ENCODE measurements at regions not wholly inside any gene's neighbourhood (a gene's known extent, or its start where the extent isn't known, plus 50 kb on each side); places are given as distances from the start of the nearest gene placed in this dataset.

DNA sequence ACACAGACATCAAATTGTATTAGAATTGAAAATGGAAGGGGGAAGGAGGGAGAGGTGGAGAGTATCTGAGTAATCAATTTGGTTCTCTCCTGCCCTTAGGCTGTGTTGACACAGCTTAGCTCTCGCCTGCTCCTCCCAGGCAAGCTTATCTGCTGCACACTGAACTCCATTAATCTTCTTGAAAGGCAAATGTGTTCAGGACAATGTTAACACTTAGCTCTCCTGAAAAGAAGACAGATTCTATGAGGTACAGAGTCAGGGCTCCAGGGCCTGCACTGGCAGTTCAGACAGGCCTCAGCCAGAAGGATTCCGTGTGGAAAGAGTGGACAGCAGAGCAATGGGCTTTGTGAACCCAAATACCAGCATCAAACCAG is 430.0 kb upstream of the TNP1 start:
- Histone ChIP-seq H3K9ac (ENCODE audit: insufficient read depth, low read depth, low read length) (no peak overlapping the region), H3K9me3 (ENCODE audit: low read length) (no peaks in the 10 kb centered on the region), H2AFZ (ENCODE audit: low read length) (no peak overlapping the region), H3K4me2 (ENCODE audit: low read depth, low read length) (no peak overlapping the region), H3K4me3 (replicated peaks in 1 of 3; ENCODE audit: insufficient read depth in 1 of 3, low read depth in 2 of 3, low read length in 3 of 3) (no peak overlapping the region), H4K20me1 (ENCODE audit: insufficient read depth, low read length) (no peaks in the 10 kb centered on the region), H3K79me2 (ENCODE audit: insufficient read depth, low read length) (no peaks in the 10 kb centered on the region), H3K4me1 (ENCODE audit: insufficient read depth, low read length) (no peaks in the 10 kb centered on the region), H3K27ac (ENCODE audit: extremely low read length, insufficient read depth, low read length) (no peak overlapping the region), H3K36me3 (replicated peaks in 1 of 2; ENCODE audit: control insufficient read depth in 1 of 2, insufficient read depth in 2 of 2, low read length in 2 of 2) (no peaks in the 10 kb centered on the region), H3K27me3 (ENCODE audit: control insufficient read depth in 1 of 2, insufficient read depth in 2 of 2, low read length in 2 of 2) (peaks cover 0 to 3% of the 10 kb centered on the region in 2 experiments; a peak in 1 of 5 replicates)
- intact Hi-C loops (cut with micrococcal nuclease; ENCODE audit: unreplicated experiment) (no loop called here), in situ Hi-C loops (cut with HindIII; ENCODE audit: extremely low pct_ligation_motif_present, low pct_unique_long_range_greater_than_20kb) (no loop called here)
- ATAC-seq: peak; percentile 79
- TF ChIP-seq, protein P1, sequence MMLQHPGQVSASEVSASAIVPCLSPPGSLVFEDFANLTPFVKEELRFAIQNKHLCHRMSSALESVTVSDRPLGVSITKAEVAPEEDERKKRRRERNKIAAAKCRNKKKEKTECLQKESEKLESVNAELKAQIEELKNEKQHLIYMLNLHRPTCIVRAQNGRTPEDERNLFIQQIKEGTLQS (CRISPR knock-in tag; IDR thresholded peaks at IDR 0.05): no peak
- TF ChIP-seq, protein P2, sequence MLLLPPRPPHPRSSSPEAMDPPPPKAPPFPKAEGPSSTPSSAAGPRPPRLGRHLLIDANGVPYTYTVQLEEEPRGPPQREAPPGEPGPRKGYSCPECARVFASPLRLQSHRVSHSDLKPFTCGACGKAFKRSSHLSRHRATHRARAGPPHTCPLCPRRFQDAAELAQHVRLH (CRISPR knock-in tag; IDR thresholded peaks at IDR 0.05; ENCODE audit: borderline replicate concordance, low read depth): no peak
- no peak for TF ChIP-seq ZNF615 (CRISPR knock-in tag; IDR thresholded peaks at IDR 0.05; ENCODE audit: borderline replicate concordance)
- no peak for TF ChIP-seq NFE2L1 (CRISPR knock-in tag; IDR thresholded peaks at IDR 0.05; ENCODE audit: borderline replicate concordance)
- TF ChIP-seq ZNF510 (CRISPR knock-in tag; IDR thresholded peaks at IDR 0.05; ENCODE audit: low read depth): no peak
- no peak for TF ChIP-seq SRY (CRISPR knock-in tag; IDR thresholded peaks at IDR 0.05)
- TF ChIP-seq ATF1 (CRISPR knock-in tag; IDR thresholded peaks at IDR 0.05): 0 out of 2 replicates have a peak, but pooled peaks have one; percentile 17
- TF ChIP-seq ZNF781 (CRISPR knock-in tag; IDR thresholded peaks at IDR 0.05; ENCODE audit: borderline replicate concordance, not compliant biosample characterization): no peak
- TF ChIP-seq KAT2B (IDR thresholded peaks at IDR 0.05; ENCODE audit: borderline replicate concordance, low read depth, low read length): no peak
- no peak for TF ChIP-seq FOXA1 (IDR thresholded peaks at IDR 0.05)
- TF ChIP-seq FOXA1 (CRISPR knock-in tag; IDR thresholded peaks at IDR 0.05): 0 out of 2 replicates have a peak, but pooled peaks have one; percentile 28
- no peak for TF ChIP-seq ZMAT3 (CRISPR knock-in tag; conservative IDR thresholded peaks at IDR 0.05)
- TF ChIP-seq GABPB1 (CRISPR knock-in tag; IDR thresholded peaks at IDR 0.05): no peak
- no peak for TF ChIP-seq PHB2 (IDR thresholded peaks at IDR 0.05; ENCODE audit: partially characterized antibody)
- TF ChIP-seq ELF1 (CRISPR knock-in tag; IDR thresholded peaks at IDR 0.05): no peak
- no peak for TF ChIP-seq KDM4B (CRISPR knock-in tag; IDR thresholded peaks at IDR 0.05)
- no peak for TF ChIP-seq MYNN (CRISPR knock-in tag; IDR thresholded peaks at IDR 0.05; ENCODE audit: low read depth)
- ChIA-PET POLR2A (no interaction called here), CTCF (ENCODE audit: low intra/inter-chr PET ratio, low total read pairs) (no interaction called here)
- no peak for FAIRE-seq
- DNase-seq (ENCODE audit: low spot score): peak; percentile 9
- BruUV-seq (replicated peaks): no TSS peak
- 0% methylated on average over 2 of the region's 2 CpGs for WGBS (ENCODE audit: low lambda C conversion rate)
